HCT116 (cell line): ENCODE measurements at regions not wholly inside any gene's neighbourhood (a gene's known extent, or its start where the extent isn't known, plus 50 kb on each side); places are given as distances from the start of the nearest gene placed in this dataset.

Experiments used
- ATAC-seq: fragments of 200-7000 bp; cut with Tn5 transposase; 2 replicates; pipeline ENCODE4 v1.9.1; 2020; ENCODE audit warnings: mild to moderate bottlenecking, moderate library complexity
- BruUV-seq: library from RNA; stranded (reverse); fragments of 400-500 nt; replicated peaks from 2 replicates; lab custom pipeline; 2021; lab: Mats Ljungman, UMichigan
- CTCF ChIA-PET: fragments of 300-600 bp; sonication (Branson Sonifier 250); formaldehyde crosslinking; loops from one replicate; lab custom pipeline; 2021; ENCODE audit warnings: antibody characterized with exemption; lab: Charles Lee
- POLR2A ChIA-PET: fragments of 300-600, 350-600 bp; sonication (Branson Sonifier 250); formaldehyde crosslinking; loops from one replicate; lab custom pipeline; 2021; ENCODE audit warnings: antibody characterized with exemption; lab: Charles Lee
- RAD21 ChIA-PET, 2 experiments: fragments of 300-600 bp; sonication (Branson Sonifier 250); formaldehyde crosslinking; loops; one replicate each; lab custom pipeline; 2023; ENCODE audit warnings: low total read pairs in 2 of 2; ENCODE audit not compliant: uncharacterized antibody in 2 of 2, unreplicated experiment in 2 of 2, low non-redundant PET in 1 of 2; lab: Charles Lee
- DNase-seq: peaks from one replicate; pipeline ENCODE4 v3.0.0-alpha.2; 2010; ENCODE audit warnings: low read depth, low spot score
- H2AFZ ChIP-seq: fragments of 200-600 bp; shearing (Covaris generic), sonication (generic); 2 replicates; pipeline ENCODE4 v1.6.1; 2017; ENCODE audit warnings: low read depth, mixed run types, mixed read lengths, antibody characterized with exemption, low read length; ENCODE audit not compliant: poor library complexity, severe bottlenecking
- H3K27ac ChIP-seq: 2 replicates; pipeline ENCODE4 v1.5.1; 2012; ENCODE audit warnings: low read depth, low read length
- H3K27me3 ChIP-seq: fragments of 200-600 bp; sonication (generic); 2 replicates; pipeline ENCODE4 v1.6.1; 2016; ENCODE audit warnings: mixed run types, low read length, mixed read lengths; ENCODE audit not compliant: insufficient read depth
- H3K36me3 ChIP-seq, 2 experiments: fragments of 200-500 bp in 1 of 2; fragments of 200-600 bp in 1 of 2; sonication (Bioruptor generic) in 1 of 2; sonication (generic) in 1 of 2; 2 replicates each; pipeline versions ENCODE4 v1.5.1 to v1.6.1; 2014 to 2016; ENCODE audit warnings: low read length in 2 of 2, inconsistent platforms in 1 of 2, mixed read lengths in 1 of 2, mixed run types in 1 of 2; ENCODE audit not compliant: insufficient read depth in 2 of 2, control insufficient read depth in 1 of 2
- H3K4me1 ChIP-seq, 2 experiments: fragments of 200-600 bp in 1 of 2; sonication (generic) in 1 of 2; 2 replicates each; pipeline versions ENCODE4 v1.5.1 to v1.6.1; 2012 to 2017; ENCODE audit warnings: low read length in 2 of 2, inconsistent platforms in 1 of 2, mild to moderate bottlenecking in 1 of 2, mixed read lengths in 1 of 2, mixed run types in 1 of 2, moderate library complexity in 1 of 2; ENCODE audit not compliant: insufficient read depth in 2 of 2, control insufficient read depth in 1 of 2
- H3K4me2 ChIP-seq: fragments of 200-600 bp; sonication (generic); 2 replicates; pipeline ENCODE4 v1.6.1; 2017; ENCODE audit warnings: mixed run types, low read length, mixed read lengths
- H3K4me3 ChIP-seq, 2 experiments: fragments of 200-600 bp in 1 of 2; sonication (generic) in 1 of 2; replicated peaks in 1 of 2; 2 replicates each; pipeline ENCODE4 v1.5.1; 2011 to 2016; ENCODE audit warnings: low read length in 2 of 2, control low read depth in 1 of 2, low read depth in 1 of 2, mild to moderate bottlenecking in 1 of 2, mixed read lengths in 1 of 2, mixed run types in 1 of 2
- H3K79me2 ChIP-seq: fragments of 200-600 bp; sonication (generic); 2 replicates; pipeline ENCODE4 v1.6.1; 2017; ENCODE audit warnings: mild to moderate bottlenecking, mixed run types, low read length, moderate library complexity, mixed read lengths; ENCODE audit not compliant: insufficient read depth
- H3K9ac ChIP-seq: fragments of 200-600 bp; sonication (generic); 2 replicates; pipeline ENCODE4 v1.6.1; 2016; ENCODE audit warnings: low read length, mixed read lengths
- H3K9me2 ChIP-seq: fragments of 200-600 bp; sonication (generic), shearing (Covaris generic); 2 replicates; pipeline ENCODE4 v1.6.1; 2017; ENCODE audit warnings: mixed run types, mild to moderate bottlenecking, moderate library complexity; ENCODE audit not compliant: insufficient read depth
- H3K9me3 ChIP-seq, 2 experiments: fragments of 200-500 bp in 1 of 2; fragments of 200-600 bp in 1 of 2; sonication (Bioruptor generic) in 1 of 2; sonication (generic) in 1 of 2; 2 replicates each; pipeline ENCODE4 v1.6.1; 2014 to 2017; ENCODE audit warnings: low read length in 2 of 2, mixed read lengths in 2 of 2, inconsistent platforms in 1 of 2, low read depth in 1 of 2, mild to moderate bottlenecking in 1 of 2, mixed run types in 1 of 2, moderate library complexity in 1 of 2; ENCODE audit not compliant: control insufficient read depth in 1 of 2, insufficient read depth in 1 of 2
- H4K20me1 ChIP-seq: fragments of 200-600 bp; sonication (generic), shearing (Covaris generic); 2 replicates; pipeline ENCODE4 v1.6.1; 2017; ENCODE audit warnings: mixed run types, mild to moderate bottlenecking, moderate library complexity; ENCODE audit not compliant: insufficient read depth
- CEBPB ChIP-seq: IDR thresholded peaks from 2 replicates; pipeline ENCODE4 v1.6.1; 2012; ENCODE audit warnings: low read depth
- EZH2 ChIP-seq: fragments of 200-600 bp; sonication (generic); IDR thresholded peaks from 2 replicates; pipeline ENCODE4 v1.6.1; 2017; ENCODE audit warnings: antibody characterized with exemption, mixed run types
- EZH2phosphoT487 ChIP-seq: fragments of 200-600 bp; IDR thresholded peaks from 2 replicates; pipeline ENCODE4 v1.6.1; 2018; ENCODE audit warnings: antibody characterized with exemption, borderline replicate concordance
- FOSL1 ChIP-seq: IDR thresholded peaks from 2 replicates; pipeline ENCODE4 v1.6.1; 2012; ENCODE audit warnings: low read depth
- JUND ChIP-seq: IDR thresholded peaks from 2 replicates; pipeline ENCODE4 v1.6.1; 2012
- POLR2A ChIP-seq: IDR thresholded peaks from 2 replicates; pipeline ENCODE4 v1.7.0; 2011; ENCODE audit warnings: borderline replicate concordance; ENCODE audit not compliant: insufficient read depth, insufficient read length; ENCODE audit errors: extremely low read depth
- SIN3A ChIP-seq: IDR thresholded peaks from 2 replicates; pipeline ENCODE4 v1.6.1; 2012; ENCODE audit warnings: low read depth
- SRF ChIP-seq: IDR thresholded peaks from 2 replicates; pipeline ENCODE4 v1.6.1; 2012; ENCODE audit warnings: low read depth
- TCF7L2 ChIP-seq: IDR thresholded peaks from 2 replicates; pipeline ENCODE4 v1.7.0; 2011; ENCODE audit warnings: borderline replicate concordance, inconsistent platforms; ENCODE audit not compliant: insufficient read depth, insufficient read length; ENCODE audit errors: extremely low read depth
- ZBTB33 ChIP-seq: IDR thresholded peaks from 2 replicates; pipeline ENCODE4 v1.6.1; 2011; ENCODE audit warnings: mild to moderate bottlenecking, low read length, moderate library complexity; ENCODE audit not compliant: insufficient replicate concordance; ENCODE audit errors: extremely low read depth
- ZNF274 ChIP-seq: fragments of 200-500 bp; sonication (Bioruptor generic); IDR thresholded peaks from 2 replicates; pipeline ENCODE4 v1.6.1; 2014; ENCODE audit warnings: mild to moderate bottlenecking, low read depth, low read length, inconsistent platforms
- intact Hi-C: fragments of 100-400 bp; cut with micrococcal nuclease; formaldehyde crosslinking; loops from 2 replicates; pipeline ENCODE4 v1.10.0; 2022

GRCh38 chr3:8413337-8413926 is 88.2 kb upstream of the LMCD1 start:
- ChIA-PET RAD21 (no interaction called here), CTCF (interaction anchor here (2.0 kb wide), 1 partner anchor 89 kb away, joined by 10 read pairs; no protein-coding TSS in a partner anchor), POLR2A (no interaction called here)
- no peaks in the 10 kb centered on the region for H3K27me3 ChIP-seq
- no peak overlapping the region for H2AFZ ChIP-seq
- H3K9me3 ChIP-seq: no peaks in the 10 kb centered on the region
- H3K9ac ChIP-seq: no peak overlapping the region
- DNase-seq: no peak
- H3K4me3 ChIP-seq: no peak overlapping the region
- H3K27ac ChIP-seq: no peak overlapping the region
- H3K79me2 ChIP-seq: no peaks in the 10 kb centered on the region
- no peak for TF ChIP-seq FOSL1
- TF ChIP-seq EZH2phosphoT487: no peak
- TF ChIP-seq TCF7L2: no peak
- no peak for TF ChIP-seq ZNF274
- no peak for TF ChIP-seq CEBPB
- TF ChIP-seq POLR2A: no peak
- no peak for TF ChIP-seq SRF
- no peak for TF ChIP-seq SIN3A
- TF ChIP-seq JUND: no peak
- no peak for TF ChIP-seq ZBTB33
- no peak for TF ChIP-seq EZH2
- TF ChIP-seq, all 23 proteins: peak for 0
- no TSS peak for BruUV-seq
- no peak overlapping the region for H3K4me2 ChIP-seq
- no peaks in the 10 kb centered on the region for H3K36me3 ChIP-seq
- no peak for ATAC-seq
- intact Hi-C loops: loop anchor here (10.0 kb wide), 1 partner anchor 299 kb away; no protein-coding TSS in a partner anchor
- H3K9me2 ChIP-seq: no peaks in the 10 kb centered on the region
- H4K20me1 ChIP-seq: no peaks in the 10 kb centered on the region
- H3K4me1 ChIP-seq: peaks cover 3 to 4% of the 10 kb centered on the region in 2 experiments; a peak in 2 of 4 replicates
